Skeletal muscle tissue (tissue), 3 donors: ENCODE measurements at regions not wholly inside any gene's neighbourhood (a gene's known extent, or its start where the extent isn't known, plus 50 kb on each side); places are given as distances from the start of the nearest gene placed in this dataset.

Source experiments
- H3K27ac ChIP-seq: one replicate; pipeline ENCODE4 v1.7.0; 2013; ENCODE audit warnings: mild to moderate bottlenecking, low read depth, low read length, inconsistent platforms
- H3K27me3 ChIP-seq, 3 donors: one replicate each; pipeline ENCODE4 v1.7.0; 2013; ENCODE audit warnings: low read length in 3 of 3; ENCODE audit not compliant: control insufficient read depth in 3 of 3, insufficient read depth in 3 of 3
- H3K36me3 ChIP-seq, 3 donors: one replicate each; pipeline ENCODE4 v1.7.0; 2013; ENCODE audit warnings: low read length in 3 of 3; ENCODE audit not compliant: control insufficient read depth in 3 of 3, insufficient read depth in 3 of 3
- H3K4me1 ChIP-seq, 3 donors: one replicate each; pipeline ENCODE4 v1.7.0; 2013; ENCODE audit warnings: low read length in 3 of 3, mild to moderate bottlenecking in 3 of 3; ENCODE audit not compliant: control insufficient read depth in 3 of 3, insufficient read depth in 3 of 3
- H3K4me3 ChIP-seq, 3 donors: one replicate each; pipeline ENCODE4 v1.7.0; 2013; ENCODE audit warnings: low read length in 3 of 3
- H3K9ac ChIP-seq, 3 donors: one replicate each; pipeline ENCODE4 v1.7.0; 2013; ENCODE audit warnings: low read length in 3 of 3, mild to moderate bottlenecking in 3 of 3, moderate library complexity in 2 of 3, low read depth in 1 of 3
- H3K9me3 ChIP-seq, 3 donors: one replicate each; pipeline ENCODE4 v1.7.0; 2013; ENCODE audit warnings: low read length in 3 of 3; ENCODE audit not compliant: control insufficient read depth in 3 of 3
- donor health status: Osteomylitis.

GRCh38 chr5:112634796-112635195 lies 102.9 kb upstream of the APC start:
- H3K9ac ChIP-seq, result no peak overlapping the region
- no peak overlapping the region for H3K27ac ChIP-seq
- H3K4me3 ChIP-seq, result no peak overlapping the region
- peaks cover 19 to 28% (median 21%) of the 10 kb centered on the region in 3 donors for H3K4me1 ChIP-seq
- no peaks in the 10 kb centered on the region for H3K36me3 ChIP-seq
- no peaks in the 10 kb centered on the region for H3K9me3 ChIP-seq
- no peaks in the 10 kb centered on the region for H3K27me3 ChIP-seq

GRCh38 chr5:112635276-112635675 lies 102.4 kb upstream of the APC start:
- H3K27me3 ChIP-seq, result no peaks in the 10 kb centered on the region
- H3K27ac ChIP-seq, result no peak overlapping the region
- no peak overlapping the region for H3K9ac ChIP-seq
- H3K4me1 ChIP-seq, result peaks cover 19 to 28% (median 21%) of the 10 kb centered on the region in 3 donors
- no peak overlapping the region for H3K4me3 ChIP-seq
- no peaks in the 10 kb centered on the region for H3K9me3 ChIP-seq
- H3K36me3 ChIP-seq, result no peaks in the 10 kb centered on the region

- no peak overlapping the region for H3K27ac ChIP-seq
- no peaks in the 10 kb centered on the region for H3K36me3 ChIP-seq
- no peaks in the 10 kb centered on the region for H3K27me3 ChIP-seq
- H3K4me3 ChIP-seq, result no peak overlapping the region
- H3K9me3 ChIP-seq, result no peaks in the 10 kb centered on the region
- H3K9ac ChIP-seq, result no peak overlapping the region
- H3K4me1 ChIP-seq, result peaks cover 19 to 31% (median 21%) of the 10 kb centered on the region in 3 donors
These were observed 101.6 kb upstream of the APC start for GRCh38 chr5:112635771-112636731.

GRCh38 chr5:112636751-112637150 lies 100.9 kb upstream of the APC start:
- no peaks in the 10 kb centered on the region for H3K27me3 ChIP-seq
- H3K9ac ChIP-seq, result no peak overlapping the region
- H3K4me1 ChIP-seq, result peaks cover 19 to 31% (median 21%) of the 10 kb centered on the region in 3 donors
- no peak overlapping the region for H3K4me3 ChIP-seq
- no peaks in the 10 kb centered on the region for H3K9me3 ChIP-seq
- H3K36me3 ChIP-seq, result no peaks in the 10 kb centered on the region
- H3K27ac ChIP-seq, result no peak overlapping the region

- Histone ChIP-seq H3K27ac (no peak overlapping the region), H3K4me1 (peaks cover 19 to 31% (median 21%) of the 10 kb centered on the region in 3 donors), H3K9ac (no peak overlapping the region), H3K36me3 (no peaks in the 10 kb centered on the region), H3K4me3 (no peak overlapping the region), H3K9me3 (no peaks in the 10 kb centered on the region), H3K27me3 (no peaks in the 10 kb centered on the region)
These were observed 100.3 kb upstream of the APC start for GRCh38 chr5:112637343-112637742.

- Histone ChIP-seq H3K36me3 (no peaks in the 10 kb centered on the region), H3K9ac (no peak overlapping the region), H3K4me1 (peaks cover 12 to 26% (median 16%) of the 10 kb centered on the region in 3 donors), H3K4me3 (no peak overlapping the region), H3K27me3 (no peaks in the 10 kb centered on the region), H3K9me3 (no peaks in the 10 kb centered on the region), H3K27ac (no peak overlapping the region)
These were observed 97.1 kb upstream of the APC start for GRCh38 chr5:112640546-112640945.

GRCh38 chr5:112641515-112642110 lies 96.1 kb upstream of the APC start:
- no peaks in the 10 kb centered on the region for H3K9me3 ChIP-seq
- no peak overlapping the region for H3K9ac ChIP-seq
- no peak overlapping the region for H3K27ac ChIP-seq
- no peaks in the 10 kb centered on the region for H3K27me3 ChIP-seq
- no peak overlapping the region for H3K4me3 ChIP-seq
- no peaks in the 10 kb centered on the region for H3K36me3 ChIP-seq
- H3K4me1 ChIP-seq, result peaks cover 7 to 21% (median 7%) of the 10 kb centered on the region in 3 donors

- no peak overlapping the region for H3K9ac ChIP-seq
These were observed 94.8 kb upstream of the APC start for GRCh38 chr5:112642885-112643284.

GRCh38 chr5:112643339-112643971 lies 94.2 kb upstream of the APC start:
- peaks cover 0 to 3% (median 0%) of the 10 kb centered on the region in 3 donors for H3K4me1 ChIP-seq
- H3K27me3 ChIP-seq, result no peaks in the 10 kb centered on the region
- H3K9me3 ChIP-seq, result no peaks in the 10 kb centered on the region
- H3K9ac ChIP-seq, result no peak overlapping the region
- H3K4me3 ChIP-seq, result no peak overlapping the region
- H3K27ac ChIP-seq, result no peak overlapping the region
- no peaks in the 10 kb centered on the region for H3K36me3 ChIP-seq

More at GRCh38 chr5:112642885-112643284, 94.8 kb upstream of the APC start:
- H3K27me3 ChIP-seq, result no peaks in the 10 kb centered on the region
- H3K4me3 ChIP-seq, result no peak overlapping the region
- H3K9me3 ChIP-seq, result no peaks in the 10 kb centered on the region
- H3K27ac ChIP-seq, result no peak overlapping the region
- H3K4me1 ChIP-seq, result peaks cover 0 to 9% (median 0%) of the 10 kb centered on the region in 3 donors
- no peaks in the 10 kb centered on the region for H3K36me3 ChIP-seq
